IMR-90 (cell line): ENCODE measurements at regions not wholly inside any gene's neighbourhood (a gene's known extent, or its start where the extent isn't known, plus 50 kb on each side); places are given as distances from the start of the nearest gene placed in this dataset.

Source experiments
- ATAC-seq: fragments of 200-7000 bp; cut with Tn5 transposase; 2 replicates; pipeline ENCODE4 v1.9.1; 2020; ENCODE audit warnings: low read depth, mild to moderate bottlenecking, moderate library complexity
- BruUV-seq: library from RNA; stranded (reverse); fragments of 400-500 nt; replicated peaks from 2 replicates; lab custom pipeline; 2021; lab: Mats Ljungman, UMichigan
- CTCF ChIA-PET: fragments of 300-600 bp; formaldehyde crosslinking; extraction: SDS; loops from one replicate; lab custom pipeline; 2021; ENCODE audit warnings: antibody characterized with exemption; lab: Yijun Ruan, JAX
- POLR2A ChIA-PET: fragments of 300-600 bp; sonication (Branson Sonifier 250); formaldehyde crosslinking; loops from one replicate; lab custom pipeline; 2022; ENCODE audit warnings: antibody characterized with exemption; ENCODE audit not compliant: unreplicated experiment; lab: Charles Lee
- DNase-seq: peaks from one replicate; pipeline ENCODE4 v3.0.0; 2013
- H2AFZ ChIP-seq: replicated peaks from 2 replicates; pipeline ENCODE3; 2013; ENCODE audit warnings: low read length, mild to moderate bottlenecking; ENCODE audit not compliant: poor library complexity
- H2AK5ac ChIP-seq: 2 replicates; pipeline ENCODE4 v1.6.1; 2013; ENCODE audit warnings: low read depth, low read length, inconsistent platforms
- H2AK9ac ChIP-seq: replicated peaks from 2 replicates; pipeline ENCODE3; 2013; ENCODE audit warnings: mild to moderate bottlenecking, low read depth, low read length, moderate library complexity; ENCODE audit not compliant: poor library complexity
- H2BK120ac ChIP-seq: 2 replicates; pipeline ENCODE4 v1.6.1; 2013; ENCODE audit warnings: low read depth, low read length, inconsistent platforms
- H2BK15ac ChIP-seq: 3 replicates; pipeline ENCODE4 v1.6.1; 2013; ENCODE audit warnings: low read depth, low read length, inconsistent platforms
- H2BK20ac ChIP-seq: 2 replicates; pipeline ENCODE4 v1.6.1; 2013; ENCODE audit warnings: low read depth, mild to moderate bottlenecking, inconsistent platforms, low read length, moderate library complexity
- H2BK5ac ChIP-seq: 2 replicates; pipeline ENCODE4 v1.6.1; 2013; ENCODE audit warnings: mild to moderate bottlenecking, low read depth, low read length, inconsistent platforms; ENCODE audit not compliant: poor library complexity, severe bottlenecking
- H3K14ac ChIP-seq: replicated peaks from 2 replicates; pipeline ENCODE4 v1.6.1; 2013; ENCODE audit warnings: low read depth, low read length, inconsistent platforms
- H3K18ac ChIP-seq: 2 replicates; pipeline ENCODE4 v1.6.1; 2013; ENCODE audit warnings: low read depth, low read length, control low read depth
- H3K23ac ChIP-seq: 2 replicates; pipeline ENCODE4 v1.6.1; 2013; ENCODE audit warnings: low read depth, low read length, inconsistent platforms
- H3K27ac ChIP-seq: 2 replicates; pipeline ENCODE4 v1.5.1; 2013; ENCODE audit warnings: mild to moderate bottlenecking, control low read depth, low read length; ENCODE audit not compliant: insufficient read depth
- H3K27me3 ChIP-seq: 2 replicates; pipeline ENCODE4 v1.6.1; 2013; ENCODE audit warnings: low read length; ENCODE audit not compliant: control insufficient read depth, insufficient read depth
- H3K36me3 ChIP-seq: 2 replicates; pipeline ENCODE4 v1.6.1; 2013; ENCODE audit warnings: low read length, mixed read lengths; ENCODE audit not compliant: control insufficient read depth, insufficient read depth
- H3K4ac ChIP-seq: 2 replicates; pipeline ENCODE4 v1.6.1; 2013; ENCODE audit warnings: low read depth, low read length, inconsistent platforms
- H3K4me1 ChIP-seq: 2 replicates; pipeline ENCODE4 v1.6.1; 2013; ENCODE audit warnings: low read length, mixed read lengths; ENCODE audit not compliant: control insufficient read depth, insufficient read depth
- H3K4me2 ChIP-seq: 2 replicates; pipeline ENCODE4 v1.6.1; 2013; ENCODE audit warnings: low read depth, mild to moderate bottlenecking, control low read depth, low read length, moderate library complexity
- H3K4me3 ChIP-seq: 2 replicates; pipeline ENCODE4 v1.5.1; 2013; ENCODE audit warnings: low read depth, mild to moderate bottlenecking, control low read depth, low read length, moderate library complexity; ENCODE audit not compliant: insufficient read depth
- H3K56ac ChIP-seq: 2 replicates; pipeline ENCODE4 v1.6.1; 2013; ENCODE audit warnings: low read length, inconsistent platforms; ENCODE audit not compliant: insufficient read depth; ENCODE audit errors: extremely low read depth
- H3K79me1 ChIP-seq, 2 experiments: 2 replicates each; pipeline ENCODE4 v1.6.1; 2013; ENCODE audit warnings: low read length in 2 of 2, inconsistent platforms in 1 of 2, low read depth in 1 of 2
- H3K9ac ChIP-seq: 2 replicates; pipeline ENCODE4 v1.6.1; 2013; ENCODE audit warnings: low read depth, low read length, control low read depth
- H3K9me1 ChIP-seq: 2 replicates; pipeline ENCODE4 v1.6.1; 2013; ENCODE audit warnings: low read length, inconsistent platforms; ENCODE audit not compliant: insufficient read depth
- H3K9me3 ChIP-seq: 2 replicates; pipeline ENCODE4 v1.6.1; 2013; ENCODE audit warnings: low read length; ENCODE audit not compliant: control insufficient read depth, insufficient read depth
- H4K20me1 ChIP-seq: 2 replicates; pipeline ENCODE4 v1.6.1; 2013; ENCODE audit warnings: low read length, inconsistent platforms; ENCODE audit not compliant: insufficient read depth
- H4K5ac ChIP-seq: 2 replicates; pipeline ENCODE4 v1.6.1; 2013; ENCODE audit warnings: mild to moderate bottlenecking, low read depth, low read length, control low read depth
- H4K8ac ChIP-seq, 2 experiments: 2 replicates each; pipeline ENCODE4 v1.6.1; 2013; ENCODE audit warnings: low read depth in 2 of 2, low read length in 2 of 2, control low read depth in 1 of 2, inconsistent platforms in 1 of 2
- H4K91ac ChIP-seq: 2 replicates; pipeline ENCODE4 v1.6.1; 2013; ENCODE audit warnings: low read depth, low read length, inconsistent platforms; ENCODE audit not compliant: insufficient read depth
- BHLHE40 ChIP-seq: fragments of 150-350 bp; IDR thresholded peaks from 2 replicates; pipeline ENCODE4 v1.6.1; 2016; ENCODE audit warnings: mild to moderate bottlenecking, low read depth, low read length
- CEBPB ChIP-seq: IDR thresholded peaks from 2 replicates; pipeline ENCODE4 v1.6.1; 2012; ENCODE audit warnings: low read depth, low read length, improper control_type of control experiment
- FOS ChIP-seq: fragments of 150-350 bp; IDR thresholded peaks from 2 replicates; pipeline ENCODE4 v1.6.1; 2016; ENCODE audit warnings: low read depth, low read length
- MAFK ChIP-seq: IDR thresholded peaks from 2 replicates; pipeline ENCODE4 v1.6.1; 2012; ENCODE audit warnings: low read depth, low read length, improper control_type of control experiment
- MAZ ChIP-seq: IDR thresholded peaks from 2 replicates; pipeline ENCODE4 v1.6.1; 2012; ENCODE audit warnings: low read depth, mild to moderate bottlenecking, low read length, improper control_type of control experiment, moderate library complexity, borderline replicate concordance
- MXI1 ChIP-seq: IDR thresholded peaks from 2 replicates; pipeline ENCODE4 v1.6.1; 2012; ENCODE audit warnings: low read depth, mild to moderate bottlenecking, low read length, moderate library complexity, borderline replicate concordance
- NFE2L2 ChIP-seq: fragments of 150-350 bp; IDR thresholded peaks from 2 replicates; pipeline ENCODE4 v1.6.1; 2016; ENCODE audit warnings: low read depth, mild to moderate bottlenecking, low read length
- POLR2A ChIP-seq: IDR thresholded peaks from 2 replicates; pipeline ENCODE4 v1.6.1; 2012; ENCODE audit warnings: mild to moderate bottlenecking, low read depth, low read length
- RAD21 ChIP-seq: IDR thresholded peaks from 2 replicates; pipeline ENCODE4 v1.6.1; 2012; ENCODE audit warnings: low read length, improper control_type of control experiment
- RCOR1 ChIP-seq: IDR thresholded peaks from 2 replicates; pipeline ENCODE4 v1.6.1; 2012; ENCODE audit warnings: mild to moderate bottlenecking, low read length, improper control_type of control experiment; ENCODE audit not compliant: insufficient replicate concordance
- RFX5 ChIP-seq: IDR thresholded peaks from 2 replicates; pipeline ENCODE4 v1.8.0; 2012; ENCODE audit warnings: low read depth, mild to moderate bottlenecking, low read length, moderate library complexity
- SMC3 ChIP-seq: fragments of 150-350 bp; IDR thresholded peaks from 2 replicates; pipeline ENCODE4 v1.6.1; 2016; ENCODE audit warnings: low read depth, mild to moderate bottlenecking, antibody characterized with exemption, low read length, moderate library complexity
- WGBS, 2 experiments: methylation state at CpG; one replicate each; pipeline versions ENCODE4 v1.1.5 to v1.1.7; 2013; ENCODE audit warnings: missing lambda C conversion rate in 2 of 2; ENCODE audit not compliant: insufficient read length in 1 of 2; ENCODE audit errors: extremely low coverage in 2 of 2; 5-methylcytosine and 5-hydroxymethylcytosine counted together
- dilution Hi-C: fragments of 300-500 bp; cut with HindIII; formaldehyde crosslinking; loops from one replicate; pipeline ENCODE4 v1.14.3; 2018; ENCODE audit warnings: low sequenced_read_pairs; ENCODE audit not compliant: unreplicated experiment
- in situ Hi-C: fragments of 300-500 bp; cut with MboI; formaldehyde crosslinking; loops from 3 replicates; pipeline ENCODE4 v1.14.3; 2019; ENCODE audit warnings: low sequenced_read_pairs, inconsistent platforms, mixed read lengths
- intact Hi-C: fragments of 100-400 bp; cut with micrococcal nuclease; formaldehyde crosslinking; loops from 2 replicates; pipeline ENCODE4 v1.10.0; 2022
- TF ChIP-seq, protein P1 (sequence below): fragments of 150-350 bp; IDR thresholded peaks from 2 replicates; pipeline ENCODE4 v1.6.1; 2017; ENCODE audit warnings: mild to moderate bottlenecking, antibody characterized with exemption, low read length, low read depth
- TF ChIP-seq, protein P2 (sequence below): fragments of 150-350 bp; IDR thresholded peaks from 2 replicates; pipeline ENCODE4 v1.6.1; 2016; ENCODE audit warnings: low read depth, mild to moderate bottlenecking, low read length, moderate library complexity, borderline replicate concordance

DNA sequence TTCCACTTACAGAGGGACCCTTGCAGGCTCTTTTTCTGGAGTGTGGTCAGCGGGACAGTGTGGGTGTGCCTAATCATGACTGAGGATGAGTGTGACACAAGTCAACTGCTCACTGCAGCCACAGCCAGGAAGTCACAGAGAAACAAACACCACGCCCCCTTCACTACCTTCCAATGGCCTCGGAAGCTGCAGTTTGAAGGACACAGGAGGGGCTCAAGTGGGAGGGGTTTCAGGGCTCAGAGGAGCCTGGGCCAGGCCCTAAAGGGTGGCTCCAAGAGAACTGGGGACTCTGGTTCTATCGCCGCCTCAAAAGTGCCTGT, 116.2 kb upstream of the SDK2 start:
- POLR2A ChIA-PET: no interaction called here

More for the DNA sequence above, 116.2 kb upstream of the SDK2 start:
- no peak overlapping the region for H4K8ac ChIP-seq
- no peak overlapping the region for H2BK15ac ChIP-seq
- no peak overlapping the region for H3K18ac ChIP-seq
- no peak overlapping the region for H3K14ac ChIP-seq
- dilution Hi-C loops (no loop called here), in situ Hi-C loops (no loop called here), intact Hi-C loops (no loop called here)
- H2BK120ac ChIP-seq: no peak overlapping the region
- no peak overlapping the region for H2BK5ac ChIP-seq
- H4K91ac ChIP-seq: no peak overlapping the region
- H3K79me1 ChIP-seq: no peaks in the 10 kb centered on the region
- ATAC-seq: no peak
- no peaks in the 10 kb centered on the region for H3K36me3 ChIP-seq
- WGBS, 2 experiments: no CpG with 5 or more reads among the region's 5 CpGs
- no peak overlapping the region for H3K56ac ChIP-seq
- H4K20me1 ChIP-seq: no peaks in the 10 kb centered on the region
- no peak overlapping the region for H3K4me3 ChIP-seq
- H3K4me2 ChIP-seq: no peak overlapping the region
- H2BK20ac ChIP-seq: no peak overlapping the region
- no peaks in the 10 kb centered on the region for H3K4me1 ChIP-seq
- no peak for DNase-seq
- no peak overlapping the region for H3K27ac ChIP-seq
- no peak overlapping the region for H3K4ac ChIP-seq
- H3K23ac ChIP-seq: no peak overlapping the region
- H3K9ac ChIP-seq: no peak overlapping the region
- H2AK9ac ChIP-seq: no peak overlapping the region
- H2AFZ ChIP-seq: peak overlapping the region; percentile 51
- peaks cover 24% of the 10 kb centered on the region for H3K9me3 ChIP-seq
- H3K9me1 ChIP-seq: no peaks in the 10 kb centered on the region
- CTCF ChIA-PET: no interaction called here
- no peaks in the 10 kb centered on the region for H3K27me3 ChIP-seq
- H2AK5ac ChIP-seq: no peak overlapping the region
- TF ChIP-seq MAZ (no peak), MXI1 (no peak), POLR2A (no peak), RAD21 (no peak), FOS (no peak), NFE2L2 (no peak), RFX5 (no peak), RCOR1 (no peak), CEBPB (no peak), SMC3 (no peak), MAFK (no peak), BHLHE40 (no peak)
- TF ChIP-seq, protein P1, sequence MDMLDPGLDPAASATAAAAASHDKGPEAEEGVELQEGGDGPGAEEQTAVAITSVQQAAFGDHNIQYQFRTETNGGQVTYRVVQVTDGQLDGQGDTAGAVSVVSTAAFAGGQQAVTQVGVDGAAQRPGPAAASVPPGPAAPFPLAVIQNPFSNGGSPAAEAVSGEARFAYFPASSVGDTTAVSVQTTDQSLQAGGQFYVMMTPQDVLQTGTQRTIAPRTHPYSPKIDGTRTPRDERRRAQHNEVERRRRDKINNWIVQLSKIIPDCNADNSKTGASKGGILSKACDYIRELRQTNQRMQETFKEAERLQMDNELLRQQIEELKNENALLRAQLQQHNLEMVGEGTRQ: no peak
- TF ChIP-seq, protein P2, sequence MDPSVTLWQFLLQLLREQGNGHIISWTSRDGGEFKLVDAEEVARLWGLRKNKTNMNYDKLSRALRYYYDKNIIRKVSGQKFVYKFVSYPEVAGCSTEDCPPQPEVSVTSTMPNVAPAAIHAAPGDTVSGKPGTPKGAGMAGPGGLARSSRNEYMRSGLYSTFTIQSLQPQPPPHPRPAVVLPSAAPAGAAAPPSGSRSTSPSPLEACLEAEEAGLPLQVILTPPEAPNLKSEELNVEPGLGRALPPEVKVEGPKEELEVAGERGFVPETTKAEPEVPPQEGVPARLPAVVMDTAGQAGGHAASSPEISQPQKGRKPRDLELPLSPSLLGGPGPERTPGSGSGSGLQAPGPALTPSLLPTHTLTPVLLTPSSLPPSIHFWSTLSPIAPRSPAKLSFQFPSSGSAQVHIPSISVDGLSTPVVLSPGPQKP: no peak
- H4K5ac ChIP-seq: no peak overlapping the region
- no TSS peak for BruUV-seq
